ENCODE measurements at regions not wholly inside any gene's neighbourhood (a gene's known extent, or its start where the extent isn't known, plus 50 kb on each side); places are given as distances from the start of the nearest gene placed in this dataset.
"Not testable (repeated sequence)": the region's sequence is repeated elsewhere in the genome, so short reads cannot be mapped to it uniquely, and the experiment has no call there.

- DNase-seq: no peak
These were observed 220.7 kb upstream of the EGLN3 start for GRCh38 chr14:34171431-34172172.

DNA sequence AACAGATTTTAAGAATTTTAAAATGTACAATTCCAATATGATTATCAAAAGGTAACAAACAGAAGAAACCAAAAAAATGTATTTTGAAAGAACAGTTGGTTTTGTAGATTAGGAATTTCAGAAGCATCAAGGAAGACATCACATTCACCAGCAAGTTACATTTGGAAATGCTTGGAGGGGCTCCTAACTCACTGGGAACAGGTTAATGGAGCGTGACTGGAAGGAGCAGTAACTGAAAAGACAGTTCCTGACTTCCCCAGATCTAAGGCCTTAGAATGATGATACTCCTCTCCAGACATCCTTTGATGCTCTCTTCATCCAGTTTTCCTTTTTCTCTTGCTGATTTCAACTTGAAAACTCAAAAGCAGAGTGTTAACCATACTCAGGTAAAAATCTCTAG is 220.0 kb upstream of the EGLN3 start:
- DNase-seq: no peak

GRCh38 chr14:34169561-34169960 is 218.7 kb upstream of the EGLN3 start:
- DNase-seq: no peak

DNA sequence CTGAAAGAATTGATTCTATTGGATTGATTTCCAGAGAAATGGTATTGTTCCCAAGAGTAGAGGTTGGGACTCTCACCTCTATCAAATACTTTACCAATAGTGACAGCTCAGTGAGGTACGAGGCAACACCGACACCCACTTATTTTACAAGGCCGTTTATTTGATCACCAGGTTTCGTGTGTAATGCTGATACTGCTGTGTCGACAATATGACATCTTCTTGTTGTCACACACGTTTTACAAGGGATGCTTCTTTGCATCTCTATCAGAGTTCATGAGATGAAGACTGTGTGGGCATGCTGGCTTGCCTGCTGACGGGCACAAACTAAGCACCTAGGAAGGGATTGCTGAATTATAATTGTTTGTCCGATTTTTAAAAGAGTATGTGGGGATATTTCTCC is 217.8 kb upstream of the EGLN3 start:
- no peak for DNase-seq

DNA sequence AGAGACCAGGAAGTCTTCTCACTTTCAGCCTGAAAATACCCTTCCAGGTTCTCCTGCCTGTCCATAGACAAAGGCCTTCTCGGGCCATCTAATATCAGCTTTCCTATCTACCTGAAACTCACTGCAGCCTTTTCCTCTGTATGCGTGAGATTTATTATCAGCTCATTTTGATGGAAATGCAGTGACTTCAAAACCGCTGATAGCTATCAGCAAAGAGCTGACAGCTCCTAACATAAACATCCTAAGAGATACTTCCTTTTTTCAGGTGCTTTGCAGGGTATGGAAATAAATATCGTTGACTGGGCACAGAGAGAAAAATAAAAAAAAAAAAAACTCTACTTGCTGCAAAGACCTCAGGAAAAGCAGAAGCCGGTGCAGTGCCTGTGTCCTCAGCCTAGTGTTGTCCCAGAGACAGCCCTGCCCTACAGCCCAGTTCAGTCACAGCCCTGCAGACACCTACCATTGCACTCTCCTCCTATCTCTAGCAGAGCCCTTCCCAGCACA is 215.0 kb upstream of the EGLN3 start:
- DNase-seq: no peak

DNA sequence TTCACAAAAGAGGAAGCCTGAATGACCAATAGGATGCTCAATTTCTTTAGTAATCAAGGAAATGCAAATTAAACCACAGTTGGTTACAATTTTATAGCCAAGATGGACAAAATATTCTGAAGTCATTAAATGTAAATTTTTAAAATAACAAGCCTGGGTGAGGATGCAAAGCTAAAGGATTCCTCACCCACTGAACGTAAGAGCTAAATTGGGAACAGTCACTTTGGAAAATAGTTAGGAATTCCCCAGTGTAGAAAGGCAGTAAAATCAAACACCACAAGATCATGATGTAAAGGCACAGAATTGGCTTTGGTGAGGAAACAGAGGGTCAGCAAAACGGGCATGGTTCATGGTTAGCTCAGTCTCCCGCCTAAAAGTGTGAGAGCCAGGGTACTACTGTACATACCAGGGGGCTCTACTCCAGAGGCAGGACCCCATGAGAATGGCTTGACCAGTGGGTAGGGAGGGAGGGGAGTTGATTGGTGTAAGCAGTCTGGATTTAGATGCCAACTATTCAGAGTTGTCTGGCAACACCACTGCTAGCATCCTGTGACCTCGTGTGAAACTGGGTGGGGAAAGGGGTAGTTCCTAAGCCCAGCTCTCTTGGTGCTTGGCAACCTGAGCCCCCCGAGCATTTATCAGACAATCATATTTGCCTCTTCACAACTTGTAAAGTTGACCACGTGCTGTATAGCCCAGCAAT is 213.4 kb upstream of the EGLN3 start:
- peak; percentile 7 for DNase-seq

DNA sequence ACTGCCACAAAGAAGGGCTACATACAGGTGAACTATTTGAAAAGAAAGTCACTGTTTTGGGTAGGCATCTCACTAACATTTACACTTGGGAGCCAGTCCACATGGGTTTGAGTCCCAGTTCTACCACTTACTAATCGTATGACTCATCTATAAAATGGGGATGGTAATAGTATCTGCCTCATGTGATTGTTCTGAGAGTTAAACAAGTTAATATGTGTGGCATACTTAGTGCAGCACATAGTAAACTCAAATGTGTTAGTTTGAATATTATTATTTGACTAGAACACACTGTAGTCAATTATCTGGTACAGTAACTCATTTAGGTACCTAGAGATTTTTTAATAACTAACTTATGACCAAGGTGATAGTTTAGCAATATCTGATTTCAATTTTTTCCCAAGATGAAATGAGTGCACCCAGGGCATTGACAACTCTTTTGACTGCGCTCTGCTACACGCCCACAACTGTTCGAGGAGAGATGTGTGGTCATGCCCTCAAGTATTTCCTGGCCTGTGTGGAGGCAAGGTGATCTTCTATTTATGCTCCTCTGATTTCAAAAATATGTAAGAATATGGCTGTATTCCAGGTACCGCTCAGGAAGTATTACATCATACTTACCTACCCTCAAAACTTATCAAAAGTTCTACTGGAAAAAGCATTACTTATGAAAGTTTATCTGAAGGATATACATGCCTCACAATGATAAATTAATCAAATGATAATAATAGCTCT is 210.6 kb upstream of the EGLN3 start:
- DNase-seq: no peak

- no peak for DNase-seq
These were observed 209.7 kb upstream of the EGLN3 start for GRCh38 chr14:34160619-34161018.

- no peak for DNase-seq
These were observed 206.8 kb upstream of the EGLN3 start for GRCh38 chr14:34157651-34158050.

DNA sequence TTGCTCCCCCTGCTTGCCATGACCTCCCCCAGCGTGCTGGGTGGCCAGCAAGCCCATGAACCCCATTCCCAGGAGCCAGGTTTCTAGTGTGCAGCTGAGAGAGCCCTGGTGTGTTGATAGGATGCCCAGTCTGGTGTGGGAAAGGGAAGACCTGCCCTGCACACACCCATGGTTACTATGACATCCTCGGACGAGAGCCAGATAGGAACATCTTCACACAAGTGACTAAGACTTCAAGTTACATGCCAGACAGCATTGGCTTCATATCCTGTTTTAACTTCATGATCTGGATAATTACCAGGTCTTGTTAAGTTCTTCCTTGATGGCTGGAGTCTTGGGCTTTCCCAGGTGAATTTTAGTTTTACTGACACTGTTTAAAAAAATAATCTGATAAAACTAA is 196.6 kb upstream of the EGLN3 start:
- DNase-seq: no peak

DNA sequence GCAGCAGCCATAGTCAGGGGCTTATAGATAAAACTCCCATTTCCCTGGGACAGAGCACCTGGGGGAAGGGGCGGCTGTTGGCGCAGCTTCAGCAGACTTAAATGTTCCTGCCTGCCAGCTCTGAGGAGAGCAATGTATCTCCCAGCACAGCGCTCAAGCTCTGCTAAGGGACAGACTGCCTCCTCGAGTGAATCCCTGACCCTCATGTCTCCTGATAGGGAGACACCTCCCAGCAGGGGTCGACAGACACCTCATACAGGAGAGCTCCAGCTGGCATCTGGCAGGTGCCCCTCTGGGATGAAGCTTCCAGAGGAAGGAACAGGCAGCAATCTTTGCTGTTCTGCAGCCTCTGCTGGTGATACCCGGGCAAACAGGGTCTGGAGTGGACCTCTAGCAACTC is 189.3 kb upstream of the EGLN3 start:
- not testable (repeated sequence) for DNase-seq

GRCh38 chr14:34139160-34140121 is 188.6 kb upstream of the EGLN3 start:
- DNase-seq: not testable (repeated sequence)

- DNase-seq: no peak
These were observed 187.3 kb upstream of the EGLN3 start for GRCh38 chr14:34138175-34138574.

- no peak for DNase-seq
These were observed 186.3 kb upstream of the EGLN3 start for GRCh38 chr14:34137001-34137745.

- peak; percentile 49 for DNase-seq
These were observed 184.6 kb upstream of the EGLN3 start for GRCh38 chr14:34135492-34135891.

- DNase-seq: no peak
These were observed 183.6 kb upstream of the EGLN3 start for GRCh38 chr14:34134484-34134883.

- no peak for DNase-seq
These were observed 179.2 kb upstream of the EGLN3 start for GRCh38 chr14:34129927-34130552.

GRCh38 chr14:34128665-34129064 is 177.8 kb upstream of the EGLN3 start:
- DNase-seq: no peak

DNA sequence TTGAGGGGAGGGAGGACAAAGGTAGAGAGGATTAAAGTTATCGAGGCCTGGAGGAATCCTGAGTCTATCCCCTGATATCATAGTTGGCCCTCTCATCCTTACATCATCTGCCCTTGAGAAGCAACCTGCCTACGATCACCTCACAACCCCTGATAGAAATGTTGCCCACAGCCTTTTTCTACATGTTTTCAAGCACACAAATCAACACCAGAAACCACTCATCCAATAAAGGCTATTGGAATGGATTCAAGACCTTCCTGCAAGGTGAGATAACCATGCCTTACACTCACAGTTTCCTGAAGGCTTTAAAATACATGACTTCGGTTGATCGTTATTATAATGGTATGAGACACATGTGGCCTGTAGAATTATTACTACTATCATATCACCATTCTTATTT is 175.7 kb upstream of the EGLN3 start:
- no peak for DNase-seq

- no peak for DNase-seq
These were observed 173.7 kb upstream of the EGLN3 start for GRCh38 chr14:34124585-34124984.

- no peak for DNase-seq
These were observed 171.8 kb upstream of the EGLN3 start for GRCh38 chr14:34122650-34123049.

Data from inflammatory macrophage treated with lipopolysaccharide for 4 hours (primary cell).